Iris pigment epithelial cell (primary cell): ENCODE measurements at regions not wholly inside any gene's neighbourhood (a gene's known extent, or its start where the extent isn't known, plus 50 kb on each side); places are given as distances from the start of the nearest gene placed in this dataset.
A peak's percentile ranks its signal among the peaks of the same experiment; 100 is the strongest.
"Not testable (repeated sequence)": the region's sequence is repeated elsewhere in the genome, so short reads cannot be mapped to it uniquely, and the experiment has no call there.

Experiments
- DNase-seq: peaks from one replicate; pipeline ENCODE4 v3.0.0-alpha.2; 2011; ENCODE audit warnings: low read depth

GRCh38 chr2:140178234-140178633, 1398.0 kb upstream of the NXPH2 start:
- peak; percentile 0 for DNase-seq

- no peak for DNase-seq
Measured at GRCh38 chr2:140177086-140177485, 1396.9 kb upstream of the NXPH2 start.

- no peak for DNase-seq
Measured at GRCh38 chr2:140173790-140174189, 1393.6 kb upstream of the NXPH2 start.

GRCh38 chr2:140164449-140164848, 1384.3 kb upstream of the NXPH2 start:
- no peak for DNase-seq

- no peak for DNase-seq
Measured at GRCh38 chr2:140158259-140158658, 1378.1 kb upstream of the NXPH2 start.

GRCh38 chr2:140157816-140158215, 1377.6 kb upstream of the NXPH2 start:
- no peak for DNase-seq

GRCh38 chr2:140154706-140155105, 1374.5 kb upstream of the NXPH2 start:
- DNase-seq, result no peak

GRCh38 chr2:140154271-140154670, 1374.1 kb upstream of the NXPH2 start:
- DNase-seq, result no peak

- DNase-seq, result no peak
Measured at GRCh38 chr2:140144611-140145010, 1364.4 kb upstream of the NXPH2 start.

GRCh38 chr2:140138736-140139135, 1358.5 kb upstream of the NXPH2 start:
- no peak for DNase-seq

GRCh38 chr2:140136861-140137260, 1356.7 kb upstream of the NXPH2 start:
- DNase-seq, result no peak

GRCh38 chr2:140136366-140136765, 1356.2 kb upstream of the NXPH2 start:
- DNase-seq, result no peak

- DNase-seq, result no peak
Measured at GRCh38 chr2:140128909-140129308, 1348.7 kb upstream of the NXPH2 start.

- peak; percentile 31 for DNase-seq
Measured at GRCh38 chr2:140122001-140122400, 1341.8 kb upstream of the NXPH2 start.

- DNase-seq, result peak; percentile 1
Measured at GRCh38 chr2:140117386-140117785, 1337.2 kb upstream of the NXPH2 start.

- no peak for DNase-seq
Measured at GRCh38 chr2:140108706-140109475, 1328.7 kb upstream of the NXPH2 start.

- DNase-seq, result no peak
Measured at GRCh38 chr2:140091926-140092325, 1311.7 kb upstream of the NXPH2 start.

- DNase-seq, result no peak
Measured at GRCh38 chr2:140086964-140087363, 1306.8 kb upstream of the NXPH2 start.

GRCh38 chr2:140085674-140086073, 1305.5 kb upstream of the NXPH2 start:
- peak; percentile 1 for DNase-seq

- no peak for DNase-seq
Measured at GRCh38 chr2:140079038-140079437, 1298.8 kb upstream of the NXPH2 start.

GRCh38 chr2:140076164-140076563, 1296.0 kb upstream of the NXPH2 start:
- DNase-seq, result no peak

GRCh38 chr2:140073763-140074162, 1293.6 kb upstream of the NXPH2 start:
- DNase-seq, result not testable (repeated sequence)

GRCh38 chr2:140067661-140068060, 1287.5 kb upstream of the NXPH2 start:
- DNase-seq, result no peak

GRCh38 chr2:140064243-140064642, 1284.1 kb upstream of the NXPH2 start:
- DNase-seq, result no peak
